NCI-H748 (cell line): ENCODE measurements at regions not wholly inside any gene's neighbourhood (a gene's known extent, or its start where the extent isn't known, plus 50 kb on each side); places are given as distances from the start of the nearest gene placed in this dataset.

Experiments
- DNase-seq: peaks from one replicate; lab custom pipeline; 2025; ENCODE audit not compliant: unreplicated experiment; lab: John Stamatoyannopoulos, UW

DNA sequence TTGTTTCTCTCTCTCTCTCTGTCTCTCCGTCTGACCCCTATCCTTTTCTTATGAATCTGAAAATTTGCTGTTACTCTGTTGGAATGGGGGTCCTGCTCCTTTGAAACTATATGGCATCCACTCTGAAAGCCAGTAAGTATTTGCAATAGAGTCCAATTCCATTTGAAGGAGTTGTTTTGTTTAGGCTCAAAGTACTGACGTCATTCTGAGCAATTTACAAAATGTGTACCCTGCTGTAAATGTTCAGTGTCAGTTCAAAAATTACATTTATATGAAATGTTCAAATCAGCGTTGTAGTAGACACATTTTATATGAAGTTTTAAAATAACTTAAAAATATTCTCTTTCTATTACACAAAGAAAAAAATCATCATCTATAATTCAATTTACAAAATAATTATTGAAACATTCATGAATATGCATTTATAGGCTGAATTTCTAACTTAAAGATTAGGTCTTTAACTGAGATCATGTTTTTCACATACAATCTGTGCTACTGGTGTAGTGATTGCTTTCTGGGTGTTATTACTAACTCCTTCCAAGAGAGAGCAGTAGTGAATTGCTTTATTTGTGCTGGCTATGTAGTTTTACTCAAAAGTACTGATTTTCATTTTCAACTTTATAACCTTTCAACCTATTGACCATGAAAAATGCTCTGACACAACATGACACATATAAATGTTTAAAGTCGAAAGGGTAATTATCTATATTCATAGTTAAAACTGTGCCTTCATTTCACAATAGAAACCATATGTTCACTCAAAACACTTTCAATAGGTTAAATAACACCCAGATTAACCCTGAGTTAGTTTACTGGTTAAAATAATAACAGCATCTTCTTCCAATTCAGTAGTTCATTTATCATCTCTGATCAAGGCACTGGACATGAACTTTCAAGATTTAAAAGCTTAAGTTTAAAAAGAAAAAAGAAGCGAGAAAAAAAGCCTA, 253.1 kb upstream of the ADGRL4 start:
- DNase-seq = peak; percentile 61

DNA sequence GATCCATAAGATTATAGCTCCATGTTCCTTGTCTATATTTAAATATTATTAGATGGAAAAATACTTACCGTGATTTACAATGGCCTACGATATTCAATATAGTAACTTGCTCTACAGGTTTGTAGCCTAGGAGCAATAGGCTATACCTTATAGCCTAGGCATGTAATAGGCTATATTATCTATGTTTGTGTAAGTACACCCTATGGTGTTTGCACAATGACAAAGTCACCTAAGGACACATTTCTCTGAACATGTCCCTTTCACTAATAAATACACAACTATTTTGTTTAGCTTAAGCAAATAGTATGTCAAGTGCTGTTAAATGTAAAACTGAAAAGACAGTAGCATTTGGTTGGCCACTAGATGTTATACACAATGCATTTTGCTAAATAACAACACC, 248.9 kb upstream of the ADGRL4 start:
- peak; percentile 86 for DNase-seq

DNA sequence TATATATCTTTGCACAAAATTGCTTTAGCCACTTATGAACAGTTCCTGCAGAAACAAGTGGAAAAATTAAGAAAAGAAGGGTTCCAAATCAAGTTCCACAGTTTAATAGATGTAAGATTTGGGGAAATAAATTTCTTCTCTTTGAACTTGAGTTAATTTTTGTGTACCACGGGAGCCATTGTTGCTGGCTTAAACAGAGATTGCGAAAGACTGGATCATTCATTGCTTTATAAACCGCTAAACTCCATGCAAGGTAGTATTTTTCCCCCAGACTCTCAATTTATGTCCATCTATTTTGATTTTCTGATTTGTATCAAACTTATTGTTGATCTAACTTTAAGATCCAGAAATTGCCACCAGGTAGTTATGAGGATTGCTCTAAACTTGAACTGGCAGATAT, 246.1 kb upstream of the ADGRL4 start:
- no peak for DNase-seq

DNA sequence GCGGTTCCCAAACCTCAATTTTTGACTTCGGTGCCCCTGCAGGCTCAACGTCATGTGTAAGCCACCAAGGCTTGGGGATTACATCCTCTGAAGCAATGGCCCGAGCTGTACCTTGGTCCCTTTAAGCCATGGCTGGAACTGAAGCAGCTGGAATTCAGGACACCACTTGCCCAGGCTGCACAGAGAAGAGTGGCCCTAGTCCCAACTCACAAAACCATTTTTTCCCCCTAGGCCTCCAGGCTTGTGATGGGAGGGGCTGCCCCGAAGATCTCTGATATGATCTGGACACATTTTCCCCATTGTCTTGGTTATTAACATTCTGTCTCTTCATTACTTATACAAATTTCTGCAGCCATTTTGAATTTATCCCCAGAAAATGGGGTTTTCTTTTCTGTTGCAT, 233.3 kb upstream of the ADGRL4 start:
- no peak for DNase-seq

DNA sequence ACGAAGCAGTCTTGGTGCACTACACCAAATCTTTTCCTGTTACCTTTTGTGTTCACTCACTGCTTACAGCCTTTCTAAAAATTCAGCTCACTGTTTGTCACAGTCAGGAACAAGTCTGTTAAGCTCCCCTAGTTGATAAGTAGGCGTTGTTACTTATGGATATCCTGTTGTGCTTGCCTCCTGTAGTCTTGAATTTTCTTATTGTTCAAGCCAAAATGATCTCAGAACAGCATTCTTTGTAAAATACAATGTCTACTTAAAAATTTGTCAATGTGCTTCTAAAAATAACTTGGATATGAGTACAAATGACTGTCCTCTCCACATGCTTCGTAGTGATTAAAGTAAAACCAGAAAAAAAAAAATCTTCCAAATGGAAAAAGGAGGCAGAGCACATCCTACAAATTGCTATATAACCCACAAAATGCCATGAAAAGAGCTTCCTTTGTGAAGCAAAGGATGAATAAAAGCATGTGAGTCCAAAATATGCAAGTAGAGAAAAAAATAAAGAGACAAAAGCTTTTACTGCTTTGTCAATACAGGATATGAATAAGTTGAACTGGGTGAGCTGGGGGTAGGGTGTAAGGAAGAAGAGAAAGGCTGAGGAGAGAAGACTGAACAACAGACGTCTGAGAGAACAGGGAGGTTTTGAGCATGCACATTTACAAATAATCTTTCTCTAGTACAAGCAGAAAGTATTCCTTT, 228.9 kb upstream of the ADGRL4 start:
- no peak for DNase-seq

DNA sequence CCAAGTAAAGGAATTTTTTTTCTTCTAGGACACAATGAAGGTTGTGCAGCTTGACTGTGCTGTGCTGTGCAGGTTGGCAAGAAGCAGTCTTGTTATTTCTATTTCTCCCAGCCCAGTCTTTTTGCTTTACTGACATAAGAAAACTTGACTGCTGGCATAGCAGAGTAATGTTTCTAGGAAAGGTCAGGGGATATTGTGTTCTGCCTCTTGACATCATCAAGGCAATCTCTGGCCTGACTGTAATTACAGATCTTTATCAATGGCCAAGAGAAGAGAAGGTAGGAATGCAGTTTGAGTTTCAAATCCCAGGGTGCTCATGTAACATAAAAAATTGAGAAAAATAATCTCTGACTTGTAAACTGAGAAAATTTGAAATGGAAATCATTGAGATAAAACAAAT, 226.3 kb upstream of the ADGRL4 start:
- DNase-seq = no peak

DNA sequence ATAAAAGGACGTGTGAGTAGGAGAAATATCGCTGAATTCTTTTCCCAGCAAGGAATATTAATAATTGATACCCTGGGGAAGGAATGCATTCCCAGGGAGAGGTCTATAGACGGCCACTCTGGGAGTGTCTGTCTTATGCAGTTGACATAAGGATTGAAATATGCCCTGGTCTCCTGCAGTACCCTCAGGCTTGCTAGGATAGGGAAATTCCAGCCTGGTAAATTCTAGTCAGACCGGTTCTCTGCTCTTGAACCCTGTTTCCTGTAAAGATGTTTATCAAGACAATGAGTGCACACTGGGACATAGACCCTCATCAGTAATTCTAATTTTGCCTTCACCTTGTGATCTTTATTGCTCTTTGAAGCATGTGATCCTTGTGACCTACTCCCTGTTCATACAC, 224.2 kb upstream of the ADGRL4 start:
- peak; percentile 20 for DNase-seq

DNA sequence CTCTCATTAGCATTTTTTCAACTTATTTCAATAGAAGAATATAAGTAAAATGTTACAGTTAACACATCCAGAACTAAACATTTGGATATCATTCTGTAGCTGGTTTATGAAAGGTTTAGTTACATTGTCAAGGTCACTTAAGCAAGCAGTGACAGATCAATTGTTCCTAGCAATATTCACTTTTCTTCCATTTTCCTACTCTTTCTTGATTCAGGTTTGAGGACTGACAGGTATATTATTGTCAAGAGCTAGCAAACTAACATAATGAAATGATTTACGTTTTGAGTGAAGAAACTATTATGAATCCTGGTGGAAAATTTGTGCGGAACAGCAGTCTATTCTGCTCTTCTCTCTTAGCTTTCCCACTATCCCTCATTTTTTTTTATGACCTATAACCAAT, 220.4 kb upstream of the ADGRL4 start:
- DNase-seq = no peak

DNA sequence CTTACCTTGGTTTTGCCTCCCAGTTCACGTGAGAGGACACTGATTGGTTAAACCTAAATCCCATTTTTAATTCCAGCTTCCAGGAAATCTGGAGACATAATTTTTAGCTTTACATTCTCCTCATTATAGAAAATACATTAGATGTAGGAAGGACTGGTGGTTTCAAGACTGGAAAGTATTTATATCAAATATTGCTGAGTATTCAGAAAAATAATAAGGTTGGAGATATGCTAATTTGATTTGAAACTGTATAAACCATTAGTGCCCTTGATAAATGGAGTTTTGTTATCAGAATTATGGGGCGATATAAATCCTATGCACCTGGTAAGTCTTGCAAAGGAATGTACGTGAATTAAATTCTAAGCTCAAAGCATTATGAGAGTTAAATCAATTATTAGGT, 218.0 kb upstream of the ADGRL4 start:
- no peak for DNase-seq

DNA sequence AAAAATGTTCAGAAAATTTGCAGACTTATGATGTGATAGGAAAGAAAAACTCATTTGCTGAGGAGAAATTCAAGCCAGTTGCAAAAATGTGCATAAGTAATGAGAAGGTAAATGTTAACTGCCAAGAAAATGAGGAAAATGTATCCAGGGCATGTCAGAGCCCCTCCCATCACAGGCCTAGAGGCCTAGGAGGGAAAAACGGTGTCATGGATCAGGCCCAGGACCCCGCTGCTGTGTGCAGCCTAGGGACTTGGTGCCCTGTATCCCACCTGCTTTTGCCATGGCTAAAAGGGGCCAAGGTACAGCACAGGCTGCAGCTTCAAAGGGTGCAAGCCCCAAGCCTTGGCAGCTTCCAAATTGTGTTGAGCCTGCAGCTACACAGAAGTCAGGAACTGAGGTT, 214.0 kb upstream of the ADGRL4 start:
- no peak for DNase-seq

DNA sequence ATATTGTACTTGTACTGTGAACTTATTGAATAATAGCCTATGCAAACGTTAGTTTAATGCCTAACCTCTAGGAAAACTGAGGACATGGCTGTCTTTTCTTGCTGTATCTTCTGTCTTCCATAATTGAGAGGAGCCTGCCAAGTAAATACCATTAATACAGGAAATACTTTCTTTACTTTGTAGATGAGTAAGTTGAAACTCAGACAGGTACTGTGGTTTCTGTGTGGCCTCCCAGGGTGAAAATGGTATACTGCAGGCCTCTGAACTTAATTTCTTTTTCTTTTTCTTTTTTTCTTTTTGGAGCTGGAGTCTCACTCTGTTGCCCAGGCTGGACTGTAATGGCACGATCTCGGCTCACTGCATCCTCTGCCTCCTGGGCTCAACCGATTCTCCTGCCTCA, 208.8 kb upstream of the ADGRL4 start:
- no peak for DNase-seq

DNA sequence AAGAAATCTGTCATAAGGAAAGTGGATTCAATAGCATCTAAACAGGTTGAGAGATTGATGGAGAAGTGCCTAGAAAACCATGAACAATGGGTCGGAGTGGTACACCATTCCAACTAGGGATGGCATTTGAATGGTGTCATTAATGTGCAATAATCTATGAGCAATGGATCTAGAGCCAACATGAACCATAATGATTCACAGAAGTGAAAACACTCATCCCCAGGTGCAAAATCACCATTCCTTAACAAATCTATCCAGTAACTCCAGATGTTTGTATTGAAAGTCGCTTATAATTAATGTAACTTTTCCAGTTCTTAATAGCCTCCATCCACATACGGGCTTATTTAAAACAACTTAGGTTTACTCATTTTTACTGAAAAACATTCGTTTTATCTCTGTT, 201.3 kb upstream of the ADGRL4 start:
- no peak for DNase-seq

DNA sequence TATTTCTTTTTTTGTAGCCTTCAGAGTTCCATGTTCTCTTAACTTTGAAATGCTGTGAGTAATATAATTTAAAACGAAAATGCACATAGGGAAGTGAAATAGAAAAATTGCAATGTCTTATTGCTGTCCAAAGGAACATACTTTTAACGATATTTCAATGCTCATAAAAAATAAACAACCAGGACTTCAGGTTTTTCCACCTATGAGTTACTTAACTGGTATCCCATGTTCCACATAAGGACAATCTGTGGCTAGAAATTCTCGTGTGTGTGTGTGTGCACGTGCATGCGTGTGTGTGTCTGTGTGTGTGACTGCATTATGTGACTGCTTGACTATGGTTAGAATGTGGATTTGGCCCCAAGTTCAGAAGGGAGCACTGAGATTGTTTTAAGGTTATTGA, 200.8 kb upstream of the ADGRL4 start:
- no peak for DNase-seq

DNA sequence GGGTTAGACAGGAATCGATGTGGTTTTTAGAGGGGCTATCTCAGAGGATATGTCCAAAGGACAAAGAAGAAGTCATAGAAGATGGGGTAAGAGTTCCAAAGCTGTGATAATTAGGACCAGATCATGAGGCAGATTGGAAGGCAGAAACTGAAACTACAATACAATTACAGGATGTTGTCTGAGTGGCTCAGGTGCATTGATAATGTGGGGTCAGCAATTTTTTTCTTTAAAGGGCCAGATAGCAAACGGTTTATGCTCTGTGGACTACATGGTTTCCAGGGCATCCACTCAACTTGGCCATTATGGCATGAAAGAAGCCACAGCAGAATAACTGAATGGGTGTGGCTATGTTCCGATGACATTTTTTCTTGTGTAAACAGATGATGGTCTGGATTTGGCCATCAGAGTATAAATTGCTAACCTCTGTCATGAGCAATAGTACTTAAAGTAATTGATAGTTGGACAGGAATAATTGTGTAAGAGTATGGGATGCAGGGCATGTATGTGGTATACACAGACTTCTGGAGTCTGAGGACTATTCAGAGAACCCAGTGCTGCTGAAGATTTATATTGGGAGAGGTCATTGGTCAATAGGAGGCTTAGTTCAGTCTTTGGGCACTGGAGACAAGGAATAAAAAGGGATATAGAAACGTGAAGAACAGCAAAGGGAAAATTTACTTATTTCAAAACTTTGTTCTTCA, 198.4 kb upstream of the ADGRL4 start:
- DNase-seq = peak; percentile 94

DNA sequence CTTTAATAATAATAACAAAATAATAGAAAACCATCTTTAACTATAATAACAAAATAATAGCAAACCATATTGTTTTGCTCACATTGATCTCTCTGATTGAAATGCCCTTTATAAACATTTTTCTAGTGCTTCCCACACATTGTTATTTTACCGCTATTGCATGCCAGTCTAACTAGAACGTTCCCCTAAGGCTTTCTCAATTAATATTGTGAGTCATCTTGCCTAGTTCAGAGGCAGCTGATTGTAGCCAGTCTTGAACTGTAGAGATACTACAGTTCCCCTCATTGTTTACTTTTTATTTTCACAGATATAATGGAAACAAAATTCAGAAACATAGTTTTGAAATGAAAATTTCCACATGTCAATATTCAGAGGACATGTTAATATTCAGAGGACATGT, 192.3 kb upstream of the ADGRL4 start:
- DNase-seq = no peak

DNA sequence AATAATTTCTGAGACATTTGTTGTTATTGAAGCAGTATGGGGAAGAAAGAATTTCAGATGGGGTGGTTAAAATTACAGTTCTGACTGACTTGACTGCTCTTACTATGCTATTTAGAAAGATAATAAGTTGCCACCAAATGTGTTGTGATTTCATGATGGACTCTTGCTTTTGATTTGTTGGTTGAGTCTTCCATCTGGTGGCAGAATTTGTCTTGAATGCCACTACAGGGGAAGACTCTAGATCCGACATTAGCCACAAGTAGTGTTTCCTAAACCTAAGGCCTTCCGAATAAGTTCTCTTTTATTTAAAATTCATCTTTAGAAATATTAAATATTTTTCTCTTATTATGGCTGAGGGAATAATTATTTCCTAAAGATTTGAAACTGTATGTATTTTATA, 190.9 kb upstream of the ADGRL4 start:
- peak; percentile 16 for DNase-seq

DNA sequence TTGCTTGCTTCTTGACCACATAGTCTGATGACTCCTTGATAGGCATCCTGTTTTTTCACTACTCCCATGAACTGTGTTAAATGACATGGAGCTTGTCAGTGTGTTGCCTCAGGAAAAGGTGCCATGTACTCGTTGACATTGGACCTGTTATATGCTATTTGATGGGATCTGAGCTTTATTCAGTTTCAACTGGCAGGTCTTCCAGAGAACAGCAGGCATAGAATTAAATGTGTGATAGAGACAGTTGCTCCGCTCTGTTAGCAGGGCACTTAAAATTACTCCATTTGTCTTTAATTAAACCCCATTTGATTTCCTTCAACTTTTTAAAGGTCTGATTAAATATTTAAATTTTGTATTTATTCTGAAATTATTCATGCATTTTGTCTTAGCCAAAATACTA, 189.7 kb upstream of the ADGRL4 start:
- DNase-seq = no peak

DNA sequence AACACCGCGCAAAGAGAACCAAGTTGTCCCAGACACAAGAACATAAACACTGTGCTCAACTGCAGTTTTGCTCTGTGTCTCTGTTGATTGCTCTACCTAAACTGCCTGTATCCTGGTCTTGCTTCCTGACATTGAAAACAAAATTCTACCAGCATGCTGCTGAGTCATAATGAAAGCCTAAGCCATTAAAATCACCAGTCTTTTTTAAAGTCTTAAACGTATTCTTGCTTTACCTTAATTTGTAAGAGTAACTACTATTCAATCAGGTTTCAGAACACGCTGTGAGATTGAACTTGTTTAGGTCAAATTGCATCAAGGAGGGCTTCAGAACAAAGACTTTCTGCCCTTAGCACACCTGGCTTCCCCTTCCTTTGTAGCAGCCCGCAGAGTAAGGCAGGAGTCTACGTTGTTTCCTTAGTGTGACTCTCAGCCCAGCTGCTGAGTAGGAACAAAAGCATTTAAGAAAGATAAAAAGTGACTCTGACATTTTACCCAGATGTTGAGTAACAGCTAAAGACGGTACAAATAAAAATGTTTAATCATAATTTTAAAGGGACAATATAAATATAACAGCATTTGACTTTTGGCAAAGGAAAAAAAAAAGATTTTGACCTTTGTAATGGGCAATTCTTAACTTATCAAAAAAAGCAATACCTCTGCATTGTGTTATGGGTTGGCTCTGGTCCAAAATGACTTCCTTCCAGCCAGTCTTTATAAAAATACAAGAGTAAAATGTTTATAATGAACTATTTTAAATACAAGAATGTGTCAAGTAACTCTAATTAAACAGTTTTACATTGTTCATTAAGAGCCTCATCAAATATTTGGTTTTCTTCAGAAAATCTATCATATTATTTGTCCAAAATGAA, 186.9 kb upstream of the ADGRL4 start:
- DNase-seq = peak; percentile 65

DNA sequence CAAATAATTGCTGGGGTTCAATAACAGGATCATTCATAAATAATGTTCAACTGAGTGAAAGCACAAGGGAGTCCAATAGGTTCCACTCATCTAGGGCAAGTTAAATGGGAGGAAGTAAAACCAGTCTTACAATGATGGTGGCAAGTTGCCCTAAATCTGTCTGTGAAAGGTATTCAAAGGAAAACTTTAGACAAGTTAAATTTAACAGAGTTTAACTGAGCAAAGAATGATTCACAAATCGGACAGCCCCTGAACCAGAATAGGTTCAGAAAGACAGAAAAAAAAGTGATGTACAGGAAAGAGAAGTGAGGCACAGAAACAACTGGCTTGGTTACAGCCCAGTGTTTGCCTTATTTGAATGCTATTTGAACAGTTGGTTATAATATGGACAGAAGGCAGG, 183.5 kb upstream of the ADGRL4 start:
- no peak for DNase-seq

DNA sequence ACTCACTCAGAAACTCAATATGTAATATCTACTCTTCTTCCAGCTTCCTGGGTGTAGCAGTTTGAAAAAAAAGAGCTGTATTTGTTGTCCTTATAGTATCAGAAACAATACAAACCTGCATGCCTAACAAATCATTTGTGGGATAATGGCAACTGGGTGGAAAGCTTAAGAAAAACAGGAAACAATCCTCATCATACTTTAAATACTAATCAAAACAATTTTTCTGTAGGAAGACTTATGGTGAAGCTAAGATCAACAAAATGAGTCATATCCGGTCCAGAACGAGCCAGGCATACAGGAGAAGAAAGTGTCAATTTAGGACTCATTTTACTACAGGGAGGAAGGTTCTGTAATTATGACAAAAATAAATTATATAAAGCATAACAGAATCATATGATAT, 181.8 kb upstream of the ADGRL4 start:
- no peak for DNase-seq

DNA sequence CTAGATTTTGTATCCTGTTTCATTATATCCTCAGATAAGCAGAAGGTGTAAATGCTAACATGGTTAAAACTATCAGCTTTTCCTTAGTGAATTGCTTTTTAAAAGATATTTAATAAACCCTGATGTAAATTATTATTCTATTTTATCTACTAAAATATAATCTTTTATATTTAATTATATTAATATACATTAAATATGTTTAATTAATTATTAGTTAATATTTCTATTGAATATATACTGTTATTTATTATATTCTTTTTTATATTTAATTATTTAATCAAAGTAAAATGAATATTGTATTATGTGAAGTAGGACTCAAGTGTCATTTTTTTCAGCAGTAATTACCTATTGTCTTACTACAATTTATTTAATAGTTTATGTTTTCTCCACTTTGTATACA, 179.7 kb upstream of the ADGRL4 start:
- no peak for DNase-seq
